Chondrocyte (in vitro differentiated cells): ENCODE measurements at regions not wholly inside any gene's neighbourhood (a gene's known extent, or its start where the extent isn't known, plus 50 kb on each side); places are given as distances from the start of the nearest gene placed in this dataset.

Source experiments
- DNase-seq: peaks from one replicate; pipeline ENCODE4 v3.0.0; 2021; ENCODE audit warnings: mixed read lengths, low spot score
- H3K27ac Mint-ChIP-seq: one replicate; pipeline ENCODE4 v1.8.0; 2021; ENCODE audit warnings: mild to moderate bottlenecking, moderate library complexity, mixed read lengths; ENCODE audit not compliant: unreplicated experiment
- H3K27me3 Mint-ChIP-seq: 2 replicates; pipeline ENCODE4 v1.8.0; 2021; ENCODE audit warnings: low read depth, mixed read lengths
- H3K36me3 Mint-ChIP-seq: 2 replicates; pipeline ENCODE4 v1.8.0; 2021; ENCODE audit warnings: low read depth, mixed read lengths
- H3K4me1 Mint-ChIP-seq: 2 replicates; pipeline ENCODE4 v1.8.0; 2021; ENCODE audit warnings: low read depth, mild to moderate bottlenecking, mixed read lengths
- H3K4me3 Mint-ChIP-seq: one replicate; pipeline ENCODE4 v1.8.0; 2021; ENCODE audit warnings: mild to moderate bottlenecking, moderate library complexity, mixed read lengths; ENCODE audit not compliant: unreplicated experiment
- H3K9me3 Mint-ChIP-seq: 2 replicates; pipeline ENCODE4 v1.8.0; 2021; ENCODE audit warnings: low read depth, mixed read lengths
- TF ChIP-seq, protein P1 (sequence below): fragments of 200-600 bp; sonication (generic); IDR thresholded peaks from 2 replicates; pipeline ENCODE4 v1.5.0; 2021; ENCODE audit warnings: antibody characterized with exemption, mild to moderate bottlenecking, moderate library complexity

- TF ChIP-seq, protein P1, sequence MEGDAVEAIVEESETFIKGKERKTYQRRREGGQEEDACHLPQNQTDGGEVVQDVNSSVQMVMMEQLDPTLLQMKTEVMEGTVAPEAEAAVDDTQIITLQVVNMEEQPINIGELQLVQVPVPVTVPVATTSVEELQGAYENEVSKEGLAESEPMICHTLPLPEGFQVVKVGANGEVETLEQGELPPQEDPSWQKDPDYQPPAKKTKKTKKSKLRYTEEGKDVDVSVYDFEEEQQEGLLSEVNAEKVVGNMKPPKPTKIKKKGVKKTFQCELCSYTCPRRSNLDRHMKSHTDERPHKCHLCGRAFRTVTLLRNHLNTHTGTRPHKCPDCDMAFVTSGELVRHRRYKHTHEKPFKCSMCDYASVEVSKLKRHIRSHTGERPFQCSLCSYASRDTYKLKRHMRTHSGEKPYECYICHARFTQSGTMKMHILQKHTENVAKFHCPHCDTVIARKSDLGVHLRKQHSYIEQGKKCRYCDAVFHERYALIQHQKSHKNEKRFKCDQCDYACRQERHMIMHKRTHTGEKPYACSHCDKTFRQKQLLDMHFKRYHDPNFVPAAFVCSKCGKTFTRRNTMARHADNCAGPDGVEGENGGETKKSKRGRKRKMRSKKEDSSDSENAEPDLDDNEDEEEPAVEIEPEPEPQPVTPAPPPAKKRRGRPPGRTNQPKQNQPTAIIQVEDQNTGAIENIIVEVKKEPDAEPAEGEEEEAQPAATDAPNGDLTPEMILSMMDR: no peak
- H3K27ac Mint-ChIP-seq: no peak overlapping the region
- H3K9me3 Mint-ChIP-seq: peaks cover 5% of the 10 kb centered on the region
- no peak overlapping the region for H3K4me3 Mint-ChIP-seq
- H3K4me1 Mint-ChIP-seq: no peaks in the 10 kb centered on the region
- H3K27me3 Mint-ChIP-seq: peaks cover 13% of the 10 kb centered on the region
- DNase-seq: no peak
- H3K36me3 Mint-ChIP-seq: no peaks in the 10 kb centered on the region
Measured at GRCh38 chr10:89940076-89940475, 238.7 kb downstream of the KIF20B start.

GRCh38 chr10:89942217-89942616 is 240.8 kb downstream of the KIF20B start:
- Mint-ChIP-seq H3K27me3 (peaks cover 13% of the 10 kb centered on the region), H3K4me3 (no peak overlapping the region), H3K27ac (no peak overlapping the region), H3K4me1 (no peaks in the 10 kb centered on the region), H3K9me3 (peaks cover 3% of the 10 kb centered on the region), H3K36me3 (no peaks in the 10 kb centered on the region)
- TF ChIP-seq, protein P1: no peak
- DNase-seq: no peak

GRCh38 chr10:89944138-89944537 is 242.7 kb downstream of the KIF20B start:
- Mint-ChIP-seq H3K36me3 (peaks cover 2% of the 10 kb centered on the region), H3K9me3 (peaks cover 19% of the 10 kb centered on the region), H3K4me3 (no peak overlapping the region), H3K4me1 (no peaks in the 10 kb centered on the region), H3K27me3 (peaks cover 20% of the 10 kb centered on the region), H3K27ac (no peak overlapping the region)
- TF ChIP-seq, protein P1: no peak
- DNase-seq: no peak

GRCh38 chr10:89946106-89946505 is 244.7 kb downstream of the KIF20B start:
- TF ChIP-seq, protein P1: no peak
- DNase-seq: no peak
- Mint-ChIP-seq H3K27me3 (peaks cover 20% of the 10 kb centered on the region), H3K4me1 (no peaks in the 10 kb centered on the region), H3K4me3 (no peak overlapping the region), H3K36me3 (peaks cover 2% of the 10 kb centered on the region), H3K27ac (no peak overlapping the region), H3K9me3 (peaks cover 16% of the 10 kb centered on the region)

DNA sequence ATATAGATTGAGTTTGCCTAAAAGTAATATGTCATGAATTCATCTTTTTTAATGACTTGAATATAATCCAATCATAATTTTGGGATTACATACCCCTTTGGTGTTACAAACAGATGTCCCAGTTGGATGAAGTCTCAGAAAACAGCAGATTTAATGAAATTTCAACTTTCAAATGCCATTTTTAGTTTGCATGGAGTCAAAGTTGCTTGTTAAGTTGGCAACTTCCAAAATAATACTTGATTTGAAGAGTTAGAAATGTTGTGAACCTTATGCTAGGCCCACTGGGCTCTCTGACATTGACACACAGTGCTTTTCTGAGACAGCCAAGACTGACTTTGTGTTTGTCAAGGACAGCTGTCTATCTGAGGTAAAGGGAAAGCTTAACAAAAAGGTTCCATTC is 248.1 kb downstream of the KIF20B start:
- Mint-ChIP-seq H3K36me3 (peaks cover 2% of the 10 kb centered on the region), H3K4me3 (no peak overlapping the region), H3K27ac (no peak overlapping the region), H3K9me3 (peaks cover 16% of the 10 kb centered on the region), H3K4me1 (no peaks in the 10 kb centered on the region), H3K27me3 (peaks cover 17% of the 10 kb centered on the region)
- TF ChIP-seq, protein P1: no peak
- no peak for DNase-seq
